HL-60 (cell line): ENCODE measurements at regions not wholly inside any gene's neighbourhood (a gene's known extent, or its start where the extent isn't known, plus 50 kb on each side); places are given as distances from the start of the nearest gene placed in this dataset.

Source experiments
- CTCF ChIP-seq: IDR thresholded peaks from one replicate; pipeline ENCODE4 v1.5.1; 2011; ENCODE audit warnings: low read length, control low read depth, inconsistent platforms; ENCODE audit not compliant: insufficient read depth
- REST ChIP-seq: IDR thresholded peaks from 2 replicates; pipeline ENCODE4 v1.6.1; 2012; ENCODE audit warnings: low read depth; ENCODE audit not compliant: insufficient replicate concordance

- TF ChIP-seq CTCF, result no peak
- no peak for TF ChIP-seq REST
Observed at GRCh38 chr3:72255791-72256559, 471.0 kb upstream of the PROK2 start.
